GM12878 (cell line): ENCODE measurements at regions not wholly inside any gene's neighbourhood (a gene's known extent, or its start where the extent isn't known, plus 50 kb on each side); places are given as distances from the start of the nearest gene placed in this dataset.

Experiments used
- ATAC-seq: fragments of 200-7000 bp; cut with Tn5 transposase; 3 replicates; pipeline ENCODE4 v1.9.1; 2020; ENCODE audit warnings: mild to moderate bottlenecking, moderate library complexity
- BruUV-seq: library from RNA; stranded (reverse); fragments of 400-500 nt; replicated peaks from 2 replicates; lab custom pipeline; 2021; lab: Mats Ljungman, UMichigan
- CTCF ChIA-PET: fragments of 300-600 bp; sonication (Branson Sonifier 250); formaldehyde crosslinking; extraction: SDS; loops from one replicate; lab custom pipeline; 2021; ENCODE audit warnings: inconsistent platforms; lab: Yijun Ruan, JAX
- POLR2A ChIA-PET: fragments of 350-600 bp; formaldehyde crosslinking; extraction: SDS; loops from one replicate; lab custom pipeline; 2021; ENCODE audit warnings: inconsistent platforms; lab: Charles Lee
- RAD21 ChIA-PET: fragments of 300-600 bp; sonication (Branson Sonifier 250); formaldehyde crosslinking; loops from one replicate; lab custom pipeline; 2023; ENCODE audit warnings: antibody characterized with exemption; ENCODE audit not compliant: unreplicated experiment; lab: Charles Lee
- SMC1A ChIA-PET: fragments of 300-600 bp; sonication (Branson Sonifier 250); formaldehyde crosslinking; loops from one replicate; lab custom pipeline; 2023; ENCODE audit not compliant: unreplicated experiment, uncharacterized antibody; lab: Charles Lee
- DNase-seq: peaks from one replicate; pipeline ENCODE4 v3.0.0-alpha.2; 2011; ENCODE audit warnings: low read depth, low spot score
- FAIRE-seq: peaks from 3 replicates; lab custom pipeline; 2011; peaks lifted over from hg19 to GRCh38; lab: Jason Lieb, UNC
- H2AFZ ChIP-seq: 2 replicates; pipeline ENCODE4 v1.6.0; 2011; ENCODE audit warnings: low read depth, low read length, control low read depth; ENCODE audit not compliant: control insufficient read depth
- H3K27ac ChIP-seq: 2 replicates; pipeline ENCODE4 v1.5.1; 2011; ENCODE audit warnings: control low read depth; ENCODE audit not compliant: control insufficient read depth, insufficient read depth
- H3K27me3 ChIP-seq, 2 experiments: replicated peaks in 1 of 2; 2 replicates each; pipeline versions ENCODE4 v1.6.0 to v1.6.1; 2011; ENCODE audit warnings: low read length in 1 of 2; ENCODE audit not compliant: control insufficient read depth in 2 of 2, insufficient read depth in 2 of 2
- H3K36me3 ChIP-seq, 2 experiments: 2 replicates each; pipeline ENCODE4 v1.5.1; 2011; ENCODE audit warnings: low read length in 1 of 2; ENCODE audit not compliant: control insufficient read depth in 2 of 2, insufficient read depth in 2 of 2
- H3K4me1 ChIP-seq: 2 replicates; pipeline ENCODE4 v1.6.1; 2011; ENCODE audit warnings: mild to moderate bottlenecking, low read length, moderate library complexity, mixed read lengths; ENCODE audit not compliant: control insufficient read depth, insufficient read depth
- H3K4me2 ChIP-seq: 2 replicates; pipeline ENCODE4 v1.6.0; 2011; ENCODE audit warnings: control low read depth; ENCODE audit not compliant: control insufficient read depth, insufficient read depth
- H3K4me3 ChIP-seq: fragments of 200-600 bp; sonication (generic); 2 replicates; pipeline ENCODE4 v1.5.1; 2016
- H3K79me2 ChIP-seq: 2 replicates; pipeline ENCODE4 v1.6.0; 2011; ENCODE audit warnings: low read length; ENCODE audit not compliant: control insufficient read depth, insufficient read depth
- H3K9ac ChIP-seq: 2 replicates; pipeline ENCODE4 v1.8.0; 2011; ENCODE audit warnings: low read length, control low read depth, mixed read lengths; ENCODE audit not compliant: control insufficient read depth, insufficient read depth
- H3K9me3 ChIP-seq: replicated peaks from 3 replicates; pipeline ENCODE4 v1.5.1; 2011; ENCODE audit warnings: mild to moderate bottlenecking, low read length; ENCODE audit not compliant: control insufficient read depth, insufficient read depth
- H4K20me1 ChIP-seq: 2 replicates; pipeline ENCODE4 v1.6.0; 2011; ENCODE audit not compliant: control insufficient read depth, insufficient read depth
- ATF7 ChIP-seq: fragments of 450-650 bp; IDR thresholded peaks from 2 replicates; pipeline ENCODE4 v1.6.1; 2016; ENCODE audit warnings: low read depth, mild to moderate bottlenecking
- EP300 ChIP-seq, 2 experiments: fragments of 150-350 bp in 1 of 2; IDR thresholded peaks; 2 replicates each; pipeline ENCODE4 v1.6.1; 2011 to 2012; ENCODE audit warnings: low read depth in 2 of 2, low read length in 2 of 2, borderline replicate concordance in 1 of 2, improper control_type of control experiment in 1 of 2, inconsistent platforms in 1 of 2; ENCODE audit not compliant: control insufficient read depth in 1 of 2
- FOS ChIP-seq: IDR thresholded peaks from 3 replicates; pipeline ENCODE4 v1.6.1; 2011; ENCODE audit warnings: borderline replicate concordance; ENCODE audit not compliant: insufficient read length; ENCODE audit errors: extremely low read depth
- HDAC6 ChIP-seq: fragments of 200-600 bp; sonication (generic); IDR thresholded peaks from one replicate; pipeline ENCODE4 v1.8.0; 2017; ENCODE audit warnings: antibody characterized with exemption; ENCODE audit not compliant: unreplicated experiment
- JUND ChIP-seq: IDR thresholded peaks from 2 replicates; pipeline ENCODE4 v1.6.1; 2012; ENCODE audit warnings: low read depth, mild to moderate bottlenecking, low read length, improper control_type of control experiment, moderate library complexity
- MAX ChIP-seq: IDR thresholded peaks from 2 replicates; pipeline ENCODE4 v1.6.1; 2012; ENCODE audit warnings: low read depth, low read length, improper control_type of control experiment
- MTA3 ChIP-seq: IDR thresholded peaks from 2 replicates; pipeline ENCODE4 v1.6.1; 2012; ENCODE audit warnings: low read length, inconsistent platforms, borderline replicate concordance
- NFYA ChIP-seq: IDR thresholded peaks from 2 replicates; pipeline ENCODE4 v1.6.1; 2011; ENCODE audit warnings: low read depth, mild to moderate bottlenecking, low read length, improper control_type of control experiment, borderline replicate concordance
- PAX5 ChIP-seq: IDR thresholded peaks from 2 replicates; pipeline ENCODE4 v1.6.1; 2011; ENCODE audit warnings: low read depth, low read length, borderline replicate concordance
- RUNX3 ChIP-seq: IDR thresholded peaks from 2 replicates; pipeline ENCODE4 v1.6.1; 2012; ENCODE audit warnings: low read length, inconsistent platforms
- SMARCA5 ChIP-seq: fragments of 450-650 bp; IDR thresholded peaks from 2 replicates; pipeline ENCODE4 v1.6.1; 2017; ENCODE audit warnings: mild to moderate bottlenecking
- STAT3 ChIP-seq: IDR thresholded peaks from 2 replicates; pipeline ENCODE4 v1.6.1; 2011; ENCODE audit warnings: low read depth, low read length, improper control_type of control experiment
- ZBTB40 ChIP-seq: fragments of 450-650 bp; IDR thresholded peaks from 2 replicates; pipeline ENCODE4 v1.6.1; 2016; ENCODE audit warnings: mild to moderate bottlenecking, moderate library complexity, borderline replicate concordance
- WGBS: methylation state at CpG from one replicate; pipeline ENCODE4 v1.1.6; 2016; ENCODE audit warnings: low lambda C conversion rate; ENCODE audit not compliant: insufficient replicate concordance, insufficient coverage; ENCODE audit errors: missing lambda C conversion rate; 5-methylcytosine and 5-hydroxymethylcytosine counted together
- in situ Hi-C: fragments of 300-500 bp; cut with MboI; formaldehyde crosslinking; loops from 9 replicates; pipeline ENCODE4 v1.14.3; 2018; ENCODE audit warnings: mixed read lengths
- intact Hi-C: fragments of 100-400 bp; cut with micrococcal nuclease; formaldehyde crosslinking; loops from one replicate; pipeline ENCODE4 v1.14.2; 2022; ENCODE audit not compliant: unreplicated experiment

DNA sequence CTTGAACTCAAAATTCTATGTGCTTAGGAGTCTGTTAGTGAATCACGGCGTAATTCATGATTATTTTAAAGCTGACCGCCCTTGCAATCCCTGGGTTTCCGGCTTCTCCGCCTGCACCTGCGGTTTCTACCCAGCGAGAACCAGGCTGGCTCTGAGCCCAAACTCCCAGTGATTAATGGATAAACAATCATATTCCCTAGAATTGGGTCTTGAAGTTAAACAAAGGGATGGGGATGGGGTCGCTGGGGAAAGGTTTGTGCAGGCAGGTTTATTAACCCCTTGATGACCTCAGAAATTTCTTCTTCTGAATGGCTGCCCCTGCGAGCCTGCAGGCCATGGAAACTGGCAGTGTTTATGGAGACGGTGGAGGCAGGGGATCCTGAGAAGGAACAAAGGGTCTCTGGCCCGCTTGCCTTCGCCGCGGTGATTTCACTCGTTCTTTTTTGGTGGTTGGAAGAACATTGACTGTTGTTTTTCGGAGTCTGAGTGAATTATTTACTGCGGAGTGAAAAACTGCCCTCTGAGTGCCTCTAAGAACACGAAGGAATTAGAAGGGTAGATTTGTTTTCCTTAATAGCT lies 1000.3 kb downstream of the BRD1 start:
- no peaks in the 10 kb centered on the region; the same call in 2 of the 3 replicates for H3K9me3 ChIP-seq
- ChIA-PET CTCF (no interaction called here), SMC1A (no interaction called here), RAD21 (no interaction called here), POLR2A (no interaction called here)
- ATAC-seq = no peak
- no peak overlapping the region for H3K4me2 ChIP-seq
- no peak for FAIRE-seq
- no TSS peak for BruUV-seq
- H3K9ac ChIP-seq = no peak overlapping the region
- 38% methylated on average over 18 of the region's 18 CpGs for WGBS
- DNase-seq = no peak
- no peak overlapping the region for H3K4me3 ChIP-seq
- H3K4me1 ChIP-seq = no peaks in the 10 kb centered on the region
- H4K20me1 ChIP-seq = no peaks in the 10 kb centered on the region
- no peaks in the 10 kb centered on the region for H3K79me2 ChIP-seq
- intact Hi-C loops = no loop called here
- no peaks in the 10 kb centered on the region for H3K36me3 ChIP-seq
- no peak for TF ChIP-seq STAT3
- TF ChIP-seq MTA3 = no peak
- TF ChIP-seq NFYA = no peak
- TF ChIP-seq SMARCA5 = no peak
- TF ChIP-seq ATF7 = no peak
- TF ChIP-seq, all 136 proteins: peak for 0
- no peaks in the 10 kb centered on the region for H3K27me3 ChIP-seq
- no peak overlapping the region for H3K27ac ChIP-seq
- H2AFZ ChIP-seq = no peak overlapping the region
- in situ Hi-C loops = no loop called here

DNA sequence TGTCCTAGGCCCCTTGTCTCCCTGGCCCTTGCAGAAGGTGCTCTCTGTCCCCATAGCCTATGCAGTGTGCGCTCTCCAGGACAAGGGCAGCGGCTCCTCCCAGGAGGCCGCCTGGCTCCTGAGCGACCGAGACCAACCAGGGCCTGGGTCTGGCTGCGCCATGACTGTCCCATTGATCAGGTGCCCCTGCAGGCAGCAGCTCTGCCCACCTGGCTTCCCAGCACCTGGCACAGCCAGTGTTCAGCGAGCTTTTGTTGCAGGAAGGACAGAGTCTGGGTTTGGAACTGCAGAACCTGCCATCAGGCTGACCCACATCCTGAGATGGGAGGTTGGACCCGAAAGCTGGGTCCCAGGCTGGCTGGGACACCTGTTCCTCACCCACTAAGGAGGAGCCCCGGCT lies 1001.1 kb downstream of the BRD1 start:
- Histone ChIP-seq H3K4me3 (no peak overlapping the region), H3K79me2 (no peaks in the 10 kb centered on the region), H3K27ac (no peak overlapping the region), H3K27me3 (no peaks in the 10 kb centered on the region), H3K4me1 (no peaks in the 10 kb centered on the region), H3K9me3 (no peaks in the 10 kb centered on the region; the same call in 2 of the 3 replicates), H3K9ac (no peak overlapping the region), H4K20me1 (no peaks in the 10 kb centered on the region), H2AFZ (no peak overlapping the region), H3K4me2 (no peak overlapping the region), H3K36me3 (no peaks in the 10 kb centered on the region)
- intact Hi-C loops = no loop called here
- 56% methylated on average over 9 of the region's 9 CpGs for WGBS
- SMC1A ChIA-PET = no interaction called here
- RAD21 ChIA-PET = no interaction called here
- in situ Hi-C loops = no loop called here
- CTCF ChIA-PET = no interaction called here
- POLR2A ChIA-PET = no interaction called here
- FAIRE-seq (no peak), DNase-seq (no peak), ATAC-seq (no peak)
- no TSS peak for BruUV-seq
- TF ChIP-seq MAX (no peak), PAX5 (no peak), JUND (no peak), EP300 (IDR thresholded peaks at IDR 0.05; ENCODE audit: borderline replicate concordance in 1 of 2, control insufficient read depth in 1 of 2, low read depth in 2 of 2, low read length in 2 of 2) (no peak), FOS (no peak), SMARCA5 (no peak), HDAC6 (no peak), RUNX3 (no peak), ZBTB40 (no peak)
